Fibroblast of skin of right biceps (primary cell): ENCODE measurements at regions not wholly inside any gene's neighbourhood (a gene's known extent, or its start where the extent isn't known, plus 50 kb on each side); places are given as distances from the start of the nearest gene placed in this dataset.
A peak's percentile ranks its signal among the peaks of the same experiment; 100 is the strongest.
"Not testable (repeated sequence)": the region's sequence is repeated elsewhere in the genome, so short reads cannot be mapped to it uniquely, and the experiment has no call there.

Experiments used
- DNase-seq: peaks from one replicate; pipeline ENCODE4 v3.0.0-alpha.2; 2013

- DNase-seq: no peak
These were observed 57.9 kb downstream of the PYDC2 start for GRCh38 chr3:191518861-191519260.

DNA sequence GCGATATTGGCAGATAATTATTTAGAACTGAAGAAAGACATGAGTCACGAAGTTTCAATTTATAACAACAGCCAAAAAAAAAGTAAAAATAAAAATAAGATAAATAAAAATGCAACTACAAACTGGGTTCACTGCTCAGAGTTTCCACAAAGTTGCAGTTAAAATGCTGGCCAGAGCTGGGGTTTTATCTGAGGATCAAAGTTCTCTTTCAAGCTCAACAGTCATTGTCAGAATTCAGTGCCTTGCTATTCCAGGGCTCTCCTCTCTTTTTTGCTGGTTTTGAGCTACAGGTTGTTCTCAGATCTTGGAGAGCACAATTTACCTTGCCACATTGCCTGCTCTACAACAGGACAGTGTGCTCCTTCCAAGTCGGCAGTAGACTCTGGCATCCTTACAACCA is 60.1 kb downstream of the PYDC2 start:
- no peak for DNase-seq

DNA sequence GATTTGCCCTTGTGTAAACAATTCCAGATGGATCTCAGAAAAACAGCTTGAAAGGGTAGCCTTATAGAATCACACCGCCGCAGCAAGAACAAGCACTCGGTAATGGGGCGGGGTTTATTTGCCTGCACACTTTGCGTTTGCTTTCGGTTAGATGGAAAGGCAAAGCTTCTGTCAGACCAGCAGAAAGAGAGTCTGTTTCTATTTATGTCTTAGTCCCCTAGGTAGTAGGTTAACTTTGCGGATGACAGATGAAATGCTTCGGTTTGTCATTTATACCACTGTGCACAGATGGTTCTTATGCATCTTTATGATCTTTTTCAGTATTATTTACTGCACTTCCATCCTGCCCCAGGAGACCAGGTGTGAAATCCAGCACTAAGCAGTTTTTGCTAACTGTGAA is 62.2 kb downstream of the PYDC2 start:
- no peak for DNase-seq

DNA sequence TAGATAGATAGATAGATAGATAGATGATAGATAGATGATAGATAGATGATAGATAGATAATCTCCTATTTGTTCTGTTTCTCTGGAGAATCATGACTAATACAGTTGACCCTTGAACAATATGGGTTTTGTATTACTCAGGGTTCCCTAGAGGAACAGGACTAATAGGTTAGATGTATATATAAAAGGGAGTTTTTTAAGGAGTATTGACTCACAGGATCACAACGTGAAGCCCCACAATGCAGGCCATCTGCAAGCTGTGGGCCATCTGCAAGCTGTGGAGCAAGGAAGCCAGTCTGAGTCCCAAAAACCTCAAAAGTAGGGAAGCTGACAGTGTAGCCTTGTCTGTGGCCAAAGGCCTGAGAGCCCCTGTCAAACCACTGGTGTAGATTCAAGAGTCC is 67.6 kb downstream of the PYDC2 start:
- peak; percentile 37 for DNase-seq

DNA sequence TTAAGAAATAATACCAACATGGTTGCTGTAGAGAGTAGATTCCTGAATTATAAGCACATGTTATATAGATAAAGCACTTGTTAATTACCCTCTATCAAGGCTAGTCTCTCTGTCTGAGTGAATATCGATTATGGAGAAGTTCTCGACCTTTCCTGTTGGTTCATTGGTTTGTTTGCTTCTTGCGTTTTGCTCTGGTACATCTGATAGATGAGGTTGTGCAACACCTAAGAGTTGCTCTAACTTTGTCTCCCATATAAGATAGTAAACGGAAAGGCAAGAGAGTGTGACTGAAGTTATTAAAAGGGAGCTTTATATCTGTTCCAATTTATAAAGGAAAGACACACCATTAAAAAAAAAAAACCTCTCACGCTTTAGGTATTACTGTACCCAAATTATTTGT is 69.0 kb downstream of the PYDC2 start:
- no peak for DNase-seq

- DNase-seq: peak; percentile 43
These were observed 70.5 kb downstream of the PYDC2 start for GRCh38 chr3:191531434-191531972.

- no peak for DNase-seq
These were observed 82.1 kb downstream of the PYDC2 start for GRCh38 chr3:191543018-191543417.

GRCh38 chr3:191543897-191544296 is 82.9 kb downstream of the PYDC2 start:
- no peak for DNase-seq

DNA sequence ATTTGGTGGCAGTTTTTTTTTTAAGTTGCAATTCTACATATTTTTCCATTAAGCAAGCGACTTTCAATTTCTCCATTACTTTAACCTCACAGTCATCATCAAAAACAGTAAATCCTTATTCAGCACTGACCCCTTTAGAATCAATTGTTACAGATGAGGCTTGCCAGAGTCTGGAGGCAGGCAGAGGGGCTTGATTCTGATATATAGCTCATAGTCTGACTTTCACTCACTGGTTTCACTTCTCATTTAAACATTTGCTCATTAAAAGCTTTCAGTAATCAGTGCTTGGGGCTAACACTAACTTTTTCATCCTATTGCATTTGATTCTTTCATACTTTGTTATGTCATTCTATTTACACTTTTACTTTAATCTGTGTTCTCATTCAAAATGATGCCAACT is 88.4 kb downstream of the PYDC2 start:
- DNase-seq: no peak

- no peak for DNase-seq
These were observed 94.1 kb downstream of the PYDC2 start for GRCh38 chr3:191555037-191555436.

- peak; percentile 6 for DNase-seq
These were observed 96.4 kb downstream of the PYDC2 start for GRCh38 chr3:191557322-191557721.

DNA sequence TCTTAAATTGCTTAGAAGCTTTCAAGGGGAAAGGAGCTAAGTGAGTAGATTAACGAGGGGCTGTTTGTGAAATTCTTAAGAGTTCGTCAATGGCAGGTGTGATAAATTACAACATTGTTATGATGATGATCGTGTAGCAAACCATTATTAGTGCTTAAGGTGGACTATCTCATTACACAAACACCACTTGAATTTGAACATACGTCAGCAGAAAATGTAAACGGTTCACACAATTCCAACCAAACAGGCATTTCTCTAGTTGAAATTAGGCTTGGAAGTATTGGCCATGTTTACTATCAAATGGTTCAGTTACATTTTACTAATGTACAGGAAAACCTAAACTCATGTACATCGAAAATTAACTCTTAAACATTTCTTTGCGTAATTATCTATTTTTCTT is 102.8 kb downstream of the PYDC2 start:
- no peak for DNase-seq

GRCh38 chr3:191566469-191566868 is 105.5 kb downstream of the PYDC2 start:
- DNase-seq: peak; percentile 25

GRCh38 chr3:191568206-191568605 is 107.2 kb downstream of the PYDC2 start:
- DNase-seq: no peak

DNA sequence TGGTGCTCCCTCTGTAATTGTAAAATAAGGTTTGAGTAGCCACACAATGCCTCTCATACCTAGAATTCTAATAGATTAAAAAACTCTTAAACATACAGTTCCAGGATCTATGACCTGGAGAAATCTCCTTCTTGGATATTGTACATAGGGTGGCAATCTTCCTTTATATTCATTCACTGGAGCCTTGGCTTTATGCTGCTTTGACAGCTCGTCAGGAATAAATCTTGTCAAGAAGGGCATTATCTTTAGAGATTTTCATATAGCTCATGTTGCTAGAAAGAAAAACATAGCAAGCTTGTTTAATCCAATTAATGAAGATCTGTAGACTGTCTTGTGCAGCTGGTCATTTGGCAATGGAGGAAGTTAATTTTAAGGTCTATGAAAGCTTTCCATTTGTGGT is 131.1 kb downstream of the PYDC2 start:
- no peak for DNase-seq

- no peak for DNase-seq
These were observed 132.5 kb downstream of the PYDC2 start for GRCh38 chr3:191593486-191593885.

GRCh38 chr3:191615511-191615910 is 154.5 kb downstream of the PYDC2 start:
- not testable (repeated sequence) for DNase-seq

- no peak for DNase-seq
These were observed 163.3 kb downstream of the PYDC2 start for GRCh38 chr3:191624299-191624698.

DNA sequence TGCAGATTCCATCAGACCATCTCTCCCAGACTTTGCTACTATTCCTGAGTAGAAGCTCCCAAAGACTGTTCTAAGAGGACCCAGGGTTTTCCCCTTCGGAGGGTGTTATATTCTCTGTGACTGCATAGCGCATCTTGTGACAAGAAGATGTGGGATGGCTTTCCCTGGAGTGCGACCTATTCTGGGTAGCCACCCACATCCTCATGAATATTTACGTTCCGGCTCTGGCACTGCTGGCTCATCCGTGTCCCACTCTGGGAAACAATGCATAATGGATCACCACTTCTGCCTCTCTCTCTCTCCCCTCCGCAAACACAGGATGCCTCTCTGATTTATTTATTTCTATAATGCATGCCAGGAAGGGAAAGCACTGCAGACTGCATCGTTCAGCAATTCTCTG is 166.1 kb downstream of the PYDC2 start:
- no peak for DNase-seq

GRCh38 chr3:191628571-191628970 is 167.6 kb downstream of the PYDC2 start:
- no peak for DNase-seq

DNA sequence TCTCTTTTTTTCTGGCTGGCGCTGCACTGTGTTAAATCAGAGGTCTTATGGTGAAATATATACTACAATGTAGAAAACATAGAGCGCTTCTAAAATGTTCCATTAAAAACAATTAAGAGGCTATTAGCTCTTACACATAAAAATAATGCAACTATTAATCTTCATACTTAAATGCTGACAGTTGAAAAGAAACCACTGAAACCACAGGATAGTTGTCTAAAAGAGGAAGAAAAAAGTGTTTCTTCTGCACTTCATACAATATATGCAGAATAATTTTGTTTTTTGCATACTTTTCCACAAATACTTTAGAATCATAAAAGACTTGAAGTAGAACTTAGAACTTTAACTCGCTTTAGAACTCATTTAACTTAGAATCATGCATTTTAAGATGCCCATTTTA is 170.5 kb downstream of the PYDC2 start:
- DNase-seq: no peak

GRCh38 chr3:191634902-191635301 is 173.9 kb downstream of the PYDC2 start:
- DNase-seq: no peak

GRCh38 chr3:191637611-191638010 is 176.6 kb downstream of the PYDC2 start:
- DNase-seq: no peak

DNA sequence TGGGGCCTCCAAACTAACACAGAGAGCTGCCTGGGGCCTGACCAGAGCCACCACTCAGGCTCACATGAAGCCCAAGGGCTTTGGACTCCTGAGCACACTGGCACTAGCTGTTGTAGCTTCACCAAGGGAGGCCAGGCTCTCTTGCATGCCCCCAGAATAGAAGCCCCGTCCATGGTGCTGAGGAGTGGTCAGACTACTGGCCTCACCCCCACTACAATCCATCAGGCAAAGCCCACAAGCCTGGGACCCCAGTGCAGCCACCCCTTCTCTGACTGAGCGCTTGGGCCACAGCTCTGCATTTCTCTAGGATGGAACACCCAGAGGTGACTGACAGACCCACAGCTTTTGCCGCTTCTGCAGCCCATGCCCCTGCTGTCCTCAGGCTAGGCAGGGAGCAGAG is 180.8 kb downstream of the PYDC2 start:
- no peak for DNase-seq

- no peak for DNase-seq
These were observed 183.3 kb downstream of the PYDC2 start for GRCh38 chr3:191644291-191644690.

DNA sequence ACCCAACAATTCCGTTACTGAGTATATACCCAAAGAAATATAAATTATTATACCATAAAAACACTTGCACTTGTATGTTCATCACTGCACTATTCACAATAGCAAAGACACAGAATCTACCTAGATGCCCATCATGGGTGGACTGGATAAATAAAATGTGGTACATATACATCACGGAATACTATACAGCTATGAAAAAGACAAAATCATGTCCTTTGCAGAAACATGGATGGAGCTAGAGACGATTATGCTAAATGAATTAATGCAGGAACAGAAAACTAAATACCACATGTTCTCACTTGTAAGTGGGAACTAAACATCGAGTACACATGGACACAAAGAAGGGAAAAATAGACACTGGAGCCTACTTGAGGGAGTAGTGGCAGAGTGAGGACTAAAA is 185.3 kb downstream of the PYDC2 start:
- no peak for DNase-seq
